ENCODE measurements at regions not wholly inside any gene's neighbourhood (a gene's known extent, or its start where the extent isn't known, plus 50 kb on each side); places are given as distances from the start of the nearest gene placed in this dataset.
"Not testable (repeated sequence)": the region's sequence is repeated elsewhere in the genome, so short reads cannot be mapped to it uniquely, and the experiment has no call there.

DNA sequence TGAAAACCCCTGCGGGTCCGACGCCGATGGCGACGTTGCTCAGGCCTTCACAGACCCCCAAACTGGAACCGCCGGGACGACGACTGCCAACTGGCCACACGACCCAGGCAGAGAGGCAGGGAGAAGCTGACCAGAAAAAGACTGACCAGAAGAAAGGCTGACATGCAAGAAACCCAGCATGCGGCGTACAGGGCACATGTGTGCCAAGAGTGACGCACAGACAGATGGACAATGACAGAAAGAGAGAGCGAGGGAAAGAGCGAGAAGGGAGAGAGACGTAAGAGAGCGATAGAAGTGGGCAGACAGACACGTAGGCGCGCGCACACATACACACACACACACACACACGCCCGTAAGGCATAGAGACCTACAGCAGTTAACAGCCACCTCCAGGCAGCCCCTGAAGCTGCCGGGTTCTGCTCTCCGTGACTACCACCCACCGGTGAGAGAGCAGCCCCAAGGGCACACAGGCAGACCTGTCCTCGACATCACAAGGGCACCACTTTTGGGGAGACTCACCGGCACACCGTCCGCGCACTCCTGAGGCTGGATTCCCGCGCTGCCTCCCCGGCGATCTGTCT, 67.2 kb upstream of the ZNF527 start:
- no peak for DNase-seq

DNA sequence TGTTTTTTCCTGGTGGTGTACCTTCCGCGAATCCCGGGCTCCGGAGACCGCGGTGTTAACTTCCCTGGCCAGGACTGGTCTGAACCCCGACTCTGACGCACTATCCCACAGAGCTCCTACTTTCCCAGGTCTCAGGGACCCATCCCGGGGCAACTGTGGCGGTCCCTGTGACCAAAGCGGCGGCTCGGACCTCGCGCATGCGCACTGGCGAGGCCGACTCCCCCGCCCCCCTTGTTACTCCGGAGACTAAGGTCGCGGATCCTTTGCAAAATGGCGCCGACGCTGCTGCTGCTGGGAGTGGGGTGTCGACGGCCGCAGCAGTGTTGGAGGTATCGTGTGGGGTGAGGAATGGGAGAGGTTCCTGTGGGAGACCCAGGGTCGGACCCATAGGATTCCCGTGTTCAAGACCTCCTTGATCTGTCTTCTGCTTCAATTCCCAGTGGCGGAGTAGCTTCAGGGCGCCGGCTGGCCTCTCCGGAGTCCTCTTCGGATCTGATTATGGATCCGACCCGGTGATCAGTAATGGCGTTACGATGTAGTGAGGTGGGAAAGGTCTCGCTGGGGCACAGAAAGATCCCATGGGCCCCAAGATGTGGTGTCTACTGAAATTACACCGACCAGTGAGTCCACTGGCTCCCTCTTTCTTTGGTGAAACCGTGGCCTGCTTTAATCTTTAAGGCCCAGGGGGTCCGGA, 66.6 kb upstream of the ZNF527 start:
- no peak for DNase-seq

DNA sequence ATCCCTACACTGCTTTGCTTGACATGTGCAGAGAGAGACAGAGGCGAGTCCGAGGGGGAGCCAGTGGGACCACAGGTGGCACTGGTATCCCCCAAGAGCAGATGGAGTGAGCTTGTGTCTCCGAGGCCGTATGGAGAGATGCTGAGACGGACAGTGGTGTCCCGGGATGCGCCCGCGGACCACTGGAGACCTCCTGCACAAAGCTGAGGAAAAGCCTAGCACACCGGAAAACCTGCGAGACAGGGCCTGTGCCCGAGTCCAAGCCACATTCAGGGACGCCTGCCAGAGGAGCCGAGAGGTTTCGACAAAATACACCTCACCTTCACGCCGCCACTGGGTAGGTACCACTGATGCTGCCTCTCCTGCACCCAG, 66.0 kb upstream of the ZNF527 start:
- no peak for DNase-seq

GRCh38 chr19:37306383-37306963, 64.4 kb upstream of the ZNF527 start:
- DNase-seq, result no peak

DNA sequence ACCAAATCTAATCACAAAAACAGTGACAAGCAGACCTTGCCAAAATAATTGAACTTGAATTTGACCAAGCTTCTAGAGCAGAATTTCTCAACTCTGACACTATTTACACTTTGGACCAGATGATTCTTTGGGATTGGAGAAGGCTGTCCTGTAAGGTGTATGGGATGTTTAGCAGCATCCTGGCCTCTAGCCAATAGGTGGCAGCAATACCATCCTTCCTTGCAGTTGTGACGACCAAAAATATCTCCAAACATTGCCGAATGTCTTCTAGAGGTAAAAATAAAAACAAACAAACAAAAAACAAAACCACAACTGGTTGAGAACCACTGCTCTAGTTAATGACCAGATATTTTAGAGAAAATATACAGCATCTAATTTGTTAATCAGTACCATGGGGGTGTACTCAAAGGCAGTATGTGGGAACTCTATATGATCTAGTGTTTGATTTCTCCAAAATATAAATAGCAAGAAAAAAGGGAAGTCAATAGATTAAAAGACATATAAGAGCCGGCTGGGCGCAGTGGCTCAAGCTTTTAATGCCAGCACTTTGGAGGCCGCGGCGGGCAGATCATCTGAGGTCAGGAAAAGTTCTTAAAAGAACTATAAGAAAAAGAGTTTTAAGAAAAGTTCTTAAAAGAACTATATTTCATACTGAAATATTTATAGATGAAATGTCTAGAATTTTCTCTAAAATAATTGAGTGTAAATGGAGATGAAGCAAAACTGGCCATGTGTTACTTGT, 60.9 kb upstream of the ZNF527 start:
- DNase-seq, result no peak

DNA sequence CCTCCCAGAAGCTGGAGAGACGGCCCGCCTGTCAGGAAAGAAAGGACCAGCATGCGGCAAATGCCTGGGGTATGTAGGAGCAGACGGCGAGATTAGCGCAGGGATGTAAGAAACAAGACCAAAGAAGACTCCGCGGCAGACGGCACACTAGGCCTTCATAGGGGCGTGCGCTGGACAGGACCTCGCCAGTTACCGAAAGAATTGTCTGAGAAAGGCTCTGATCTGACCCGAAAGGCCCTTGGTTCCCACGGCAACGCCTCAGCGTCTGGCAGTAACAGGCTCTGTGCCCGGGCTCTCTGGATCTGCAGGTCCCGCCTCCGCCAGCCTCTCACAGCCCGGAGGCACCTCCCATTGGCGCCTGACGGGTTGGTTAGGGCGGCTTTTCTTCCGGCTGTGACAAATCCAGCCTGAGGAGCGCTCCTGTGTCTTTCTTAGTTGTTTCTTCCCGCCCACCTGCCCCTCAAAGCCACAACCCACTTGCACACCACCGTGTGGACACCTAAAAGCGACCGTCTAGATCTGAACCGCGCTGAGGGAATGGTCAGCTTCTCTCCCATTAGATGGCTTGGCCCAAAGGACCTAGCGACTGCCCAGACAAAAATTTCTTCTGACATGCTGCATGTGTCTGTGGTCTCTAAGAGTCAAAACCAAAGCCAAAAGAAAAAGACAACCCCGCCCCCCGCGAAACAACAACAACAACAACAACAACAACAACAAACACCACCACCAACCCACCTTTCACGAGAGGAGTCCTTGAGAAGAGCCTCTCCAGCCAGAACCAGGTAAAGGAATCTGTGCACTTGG, 58.2 kb upstream of the ZNF527 start:
- DNase-seq, result not testable (repeated sequence)

- no peak for DNase-seq
Observed at GRCh38 chr19:37313335-37313627, 57.6 kb upstream of the ZNF527 start.

DNA sequence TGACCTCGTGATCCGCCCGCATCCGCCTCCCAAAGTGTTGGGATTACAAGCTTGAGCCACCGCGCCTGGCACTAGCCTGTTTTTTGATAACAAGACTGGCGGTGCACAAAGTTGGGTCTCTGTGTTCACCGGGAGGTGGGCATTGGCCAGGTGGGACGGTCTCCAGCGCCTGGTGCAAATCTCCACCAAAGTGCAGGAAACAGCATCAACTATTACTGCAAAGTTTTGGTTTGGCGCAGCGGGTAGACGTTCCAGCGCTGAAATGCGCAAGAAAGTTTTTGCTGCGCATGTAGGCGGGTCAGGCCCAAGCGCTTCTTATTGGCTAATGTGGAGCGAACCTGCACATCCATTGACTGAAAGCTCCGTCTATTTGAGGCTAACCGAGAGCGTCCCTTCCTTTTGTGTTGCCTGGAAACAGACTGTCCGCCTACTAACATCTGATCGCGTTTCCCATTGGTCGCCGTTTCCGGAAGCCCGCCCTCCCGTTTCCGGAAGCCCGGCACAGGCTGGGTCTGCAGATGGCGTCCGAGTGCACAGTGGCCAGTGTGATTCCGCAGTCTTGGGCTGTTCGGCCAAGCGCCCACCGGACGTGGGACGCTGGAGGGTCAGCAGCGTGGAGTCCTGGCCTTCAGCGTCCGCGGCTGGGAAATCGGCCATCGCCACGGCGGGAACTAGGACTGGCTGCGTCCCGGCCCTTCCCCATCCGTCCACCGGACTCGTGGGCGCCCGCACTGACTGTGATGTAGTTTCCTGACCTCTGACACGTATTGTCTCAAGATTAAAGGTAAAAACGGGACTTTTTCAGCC, 53.3 kb upstream of the ZNF527 start:
- DNase-seq, result peak; percentile 96

GRCh38 chr19:37320988-37321387, 49.9 kb upstream of the ZNF527 start:
- DNase-seq, result not testable (repeated sequence)

Data from left kidney (tissue), 1 donor.